Left lobe of liver (tissue), 2 donors: ENCODE measurements at regions not wholly inside any gene's neighbourhood (a gene's known extent, or its start where the extent isn't known, plus 50 kb on each side); places are given as distances from the start of the nearest gene placed in this dataset.

ENCODE experiments used
- ATAC-seq: fragments of 200-7000 bp; cut with Tn5 transposase; one replicate; pipeline ENCODE4 v1.9.1; 2020; ENCODE audit warnings: mild to moderate bottlenecking, moderate library complexity
- DNase-seq: peaks from one replicate; pipeline ENCODE4 v3.0.0-alpha.2; 2020; ENCODE audit warnings: low spot score
- donor health status: DM: no; HTN: no; CAD: no; lungs with moderate emphysema.
- donor health status: DM: no; HTN: yes; CAD: no.

- no peak for DNase-seq
- ATAC-seq: no peak
These were observed 335.9 kb upstream of the SLCO3A1 start for GRCh38 chr15:91517491-91518200.

- ATAC-seq: no peak
- no peak for DNase-seq
These were observed 332.7 kb upstream of the SLCO3A1 start for GRCh38 chr15:91520850-91521249.

GRCh38 chr15:91521548-91521947 is 332.0 kb upstream of the SLCO3A1 start:
- DNase-seq (no peak), ATAC-seq (no peak)

- DNase-seq: no peak
These were observed 331.5 kb upstream of the SLCO3A1 start for GRCh38 chr15:91521996-91522395.

GRCh38 chr15:91522605-91523332 is 330.7 kb upstream of the SLCO3A1 start:
- ATAC-seq (peak; percentile 99), DNase-seq (no peak)

More at GRCh38 chr15:91521996-91522395, 331.5 kb upstream of the SLCO3A1 start:
- ATAC-seq: no peak

GRCh38 chr15:91523596-91523995 is 329.9 kb upstream of the SLCO3A1 start:
- no peak for ATAC-seq

GRCh38 chr15:91524534-91524933 is 329.0 kb upstream of the SLCO3A1 start:
- ATAC-seq (no peak), DNase-seq (no peak)

More at GRCh38 chr15:91523596-91523995, 329.9 kb upstream of the SLCO3A1 start:
- DNase-seq: no peak

- no peak for ATAC-seq
- no peak for DNase-seq
These were observed 327.8 kb upstream of the SLCO3A1 start for GRCh38 chr15:91525751-91526150.

- ATAC-seq: no peak
- DNase-seq: no peak
These were observed 327.1 kb upstream of the SLCO3A1 start for GRCh38 chr15:91526424-91526823.

- DNase-seq: no peak
- peak; percentile 74 for ATAC-seq
These were observed 324.7 kb upstream of the SLCO3A1 start for GRCh38 chr15:91528801-91529200.

GRCh38 chr15:91529534-91529933 is 324.0 kb upstream of the SLCO3A1 start:
- DNase-seq (no peak), ATAC-seq (no peak)

GRCh38 chr15:91530279-91530678 is 323.2 kb upstream of the SLCO3A1 start:
- ATAC-seq: no peak
- DNase-seq: no peak

GRCh38 chr15:91530956-91531582 is 322.4 kb upstream of the SLCO3A1 start:
- DNase-seq: no peak
- no peak for ATAC-seq

- ATAC-seq (no peak), DNase-seq (no peak)
These were observed 319.3 kb upstream of the SLCO3A1 start for GRCh38 chr15:91534235-91534634.

- ATAC-seq (no peak), DNase-seq (no peak)
These were observed 318.5 kb upstream of the SLCO3A1 start for GRCh38 chr15:91534976-91535375.

GRCh38 chr15:91535856-91536500 is 317.5 kb upstream of the SLCO3A1 start:
- DNase-seq: no peak
- no peak for ATAC-seq

GRCh38 chr15:91537856-91538255 is 315.7 kb upstream of the SLCO3A1 start:
- DNase-seq: no peak
- ATAC-seq: no peak

- ATAC-seq (no peak), DNase-seq (no peak)
These were observed 314.7 kb upstream of the SLCO3A1 start for GRCh38 chr15:91538782-91539181.

- no peak for ATAC-seq
- no peak for DNase-seq
These were observed 312.2 kb upstream of the SLCO3A1 start for GRCh38 chr15:91541286-91541685.

- no peak for ATAC-seq
These were observed 311.3 kb upstream of the SLCO3A1 start for GRCh38 chr15:91542226-91542625.

GRCh38 chr15:91547356-91547755 is 306.2 kb upstream of the SLCO3A1 start:
- ATAC-seq (no peak), DNase-seq (no peak)

More at GRCh38 chr15:91542226-91542625, 311.3 kb upstream of the SLCO3A1 start:
- no peak for DNase-seq
